Erythroblast (primary cell): ENCODE measurements at regions not wholly inside any gene's neighbourhood (a gene's known extent, or its start where the extent isn't known, plus 50 kb on each side); places are given as distances from the start of the nearest gene placed in this dataset.

Experiments used
- GATA1 ChIP-seq: IDR thresholded peaks from 2 replicates; pipeline ENCODE4 v1.6.1; 2011; ENCODE audit warnings: low read depth, mild to moderate bottlenecking, control low read depth, low read length, moderate library complexity
- POLR2A ChIP-seq: IDR thresholded peaks from 2 replicates; pipeline ENCODE4 v1.6.1; 2011; ENCODE audit warnings: mild to moderate bottlenecking, low read length

DNA sequence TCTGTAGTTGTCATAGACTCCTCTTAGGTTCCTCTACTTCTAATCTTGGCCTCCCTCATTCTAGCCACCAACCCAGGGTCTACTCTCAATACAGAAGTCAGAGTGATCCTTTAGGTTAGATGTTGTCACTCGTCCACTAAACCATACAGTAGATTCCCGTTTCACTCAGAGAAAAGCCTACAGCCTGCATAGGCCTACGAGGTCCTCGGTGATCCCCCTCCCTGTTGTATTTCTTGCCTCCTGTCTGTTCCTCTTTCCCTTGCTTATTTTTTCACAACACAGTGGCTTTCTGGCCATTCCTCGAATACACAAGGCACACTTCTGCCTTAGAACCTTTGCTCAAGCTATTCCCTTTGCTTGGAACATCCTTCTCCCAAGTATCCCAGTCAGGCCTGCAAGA lies 183.0 kb upstream of the PRSS1 start:
- no peak for TF ChIP-seq POLR2A
- TF ChIP-seq GATA1 = no peak
